ENCODE measurements at regions not wholly inside any gene's neighbourhood (a gene's known extent, or its start where the extent isn't known, plus 50 kb on each side); places are given as distances from the start of the nearest gene placed in this dataset.
A peak's percentile ranks its signal among the peaks of the same experiment; 100 is the strongest.
"Not testable (repeated sequence)": the region's sequence is repeated elsewhere in the genome, so short reads cannot be mapped to it uniquely, and the experiment has no call there.

GRCh38 chr5:97488126-97488668 is 305.1 kb upstream of the RIOK2 start:
- no peak for DNase-seq (ENCODE audit: low spot score)

- no peak for DNase-seq (ENCODE audit: low spot score)
These were observed 306.2 kb upstream of the RIOK2 start for GRCh38 chr5:97489010-97489840.

GRCh38 chr5:97494465-97494864 is 311.4 kb upstream of the RIOK2 start:
- DNase-seq (ENCODE audit: low spot score) = no peak

- DNase-seq (ENCODE audit: low spot score) = no peak
These were observed 312.3 kb upstream of the RIOK2 start for GRCh38 chr5:97495301-97495700.

GRCh38 chr5:97496037-97496436 is 313.0 kb upstream of the RIOK2 start:
- DNase-seq (ENCODE audit: low spot score) = no peak

GRCh38 chr5:97498657-97499056 is 315.6 kb upstream of the RIOK2 start:
- DNase-seq (ENCODE audit: low spot score) = no peak

GRCh38 chr5:97499605-97500004 is 316.6 kb upstream of the RIOK2 start:
- no peak for DNase-seq (ENCODE audit: low spot score)

GRCh38 chr5:97501286-97501964 is 318.4 kb upstream of the RIOK2 start:
- no peak for DNase-seq (ENCODE audit: low spot score)

GRCh38 chr5:97501965-97502305 is 318.9 kb upstream of the RIOK2 start:
- no peak for DNase-seq (ENCODE audit: low spot score)

GRCh38 chr5:97508864-97509263 is 325.8 kb upstream of the RIOK2 start:
- DNase-seq (ENCODE audit: low spot score) = no peak

GRCh38 chr5:97519565-97519964 is 336.5 kb upstream of the RIOK2 start:
- DNase-seq (ENCODE audit: low spot score) = not testable (repeated sequence)

- not testable (repeated sequence) for DNase-seq (ENCODE audit: low spot score)
These were observed 340.3 kb upstream of the RIOK2 start for GRCh38 chr5:97523336-97523735.

- DNase-seq (ENCODE audit: low spot score) = no peak
These were observed 342.7 kb upstream of the RIOK2 start for GRCh38 chr5:97525780-97526179.

- DNase-seq (ENCODE audit: low spot score) = no peak
These were observed 345.9 kb upstream of the RIOK2 start for GRCh38 chr5:97528941-97529340.

- DNase-seq (ENCODE audit: low spot score) = no peak
These were observed 346.4 kb upstream of the RIOK2 start for GRCh38 chr5:97529354-97529985.

GRCh38 chr5:97531549-97531948 is 348.5 kb upstream of the RIOK2 start:
- no peak for DNase-seq (ENCODE audit: low spot score)

- DNase-seq (ENCODE audit: low spot score) = peak; percentile 19
These were observed 351.1 kb upstream of the RIOK2 start for GRCh38 chr5:97534166-97534565.

GRCh38 chr5:97536683-97537082 is 353.6 kb upstream of the RIOK2 start:
- no peak for DNase-seq (ENCODE audit: low spot score)

- DNase-seq (ENCODE audit: low spot score) = no peak
These were observed 355.9 kb upstream of the RIOK2 start for GRCh38 chr5:97538912-97539311.

- no peak for DNase-seq (ENCODE audit: low spot score)
These were observed 358.8 kb upstream of the RIOK2 start for GRCh38 chr5:97541864-97542263.

GRCh38 chr5:97542469-97542868 is 359.4 kb upstream of the RIOK2 start:
- DNase-seq (ENCODE audit: low spot score) = no peak

- no peak for DNase-seq (ENCODE audit: low spot score)
These were observed 360.1 kb upstream of the RIOK2 start for GRCh38 chr5:97543166-97543565.

GRCh38 chr5:97544240-97544639 is 361.2 kb upstream of the RIOK2 start:
- no peak for DNase-seq (ENCODE audit: low spot score)

Data from putamen (tissue), 1 donor.